Osteoblast (primary cell): ENCODE measurements at regions not wholly inside any gene's neighbourhood (a gene's known extent, or its start where the extent isn't known, plus 50 kb on each side); places are given as distances from the start of the nearest gene placed in this dataset.

Source experiments
- DNase-seq: peaks from one replicate; pipeline ENCODE4 v3.0.0; 2011; ENCODE audit warnings: low spot score, mixed read lengths; ENCODE audit not compliant: insufficient read length; ENCODE audit errors: missing footprints
- H2AFZ ChIP-seq: 2 replicates; pipeline ENCODE4 v1.6.0; 2011; ENCODE audit warnings: mild to moderate bottlenecking, low read length
- H3K27ac ChIP-seq: 2 replicates; pipeline ENCODE4 v1.5.1; 2011; ENCODE audit warnings: mild to moderate bottlenecking, low read depth, low read length, moderate library complexity
- H3K27me3 ChIP-seq: 2 replicates; pipeline ENCODE4 v1.6.0; 2012; ENCODE audit warnings: mild to moderate bottlenecking, control low read depth, inconsistent platforms, low read length, moderate library complexity; ENCODE audit not compliant: insufficient read depth
- H3K36me3 ChIP-seq: 2 replicates; pipeline ENCODE4 v1.5.1; 2011; ENCODE audit warnings: mild to moderate bottlenecking, low read length, control low read depth, moderate library complexity; ENCODE audit not compliant: insufficient read depth
- H3K4me1 ChIP-seq: 2 replicates; pipeline ENCODE4 v1.5.1; 2011; ENCODE audit warnings: mild to moderate bottlenecking, low read length, control low read depth, moderate library complexity; ENCODE audit not compliant: insufficient read depth
- H3K4me2 ChIP-seq: 2 replicates; pipeline ENCODE4 v1.6.0; 2011; ENCODE audit warnings: mild to moderate bottlenecking, low read length; ENCODE audit not compliant: insufficient read depth
- H3K4me3 ChIP-seq: fragments of 200-600 bp; sonication (generic); 3 replicates; pipeline ENCODE4 v1.5.1; 2012; ENCODE audit warnings: mild to moderate bottlenecking, low read length, inconsistent platforms; ENCODE audit not compliant: insufficient read depth
- H3K79me2 ChIP-seq: 2 replicates; pipeline ENCODE4 v1.6.0; 2012; ENCODE audit warnings: mild to moderate bottlenecking, low read length, control low read depth, inconsistent platforms; ENCODE audit not compliant: insufficient read depth
- H3K9me3 ChIP-seq: 2 replicates; pipeline ENCODE4 v1.5.1; 2011; ENCODE audit warnings: low read depth, low read length, control low read depth
- H4K20me1 ChIP-seq: 2 replicates; pipeline ENCODE4 v1.6.0; 2012; ENCODE audit warnings: mild to moderate bottlenecking, low read length, control low read depth; ENCODE audit not compliant: insufficient read depth
- CTCF ChIP-seq: IDR thresholded peaks from 2 replicates; pipeline ENCODE4 v1.5.1; 2011; ENCODE audit warnings: mild to moderate bottlenecking, low read depth, low read length, moderate library complexity; ENCODE audit errors: extremely low read depth

DNA sequence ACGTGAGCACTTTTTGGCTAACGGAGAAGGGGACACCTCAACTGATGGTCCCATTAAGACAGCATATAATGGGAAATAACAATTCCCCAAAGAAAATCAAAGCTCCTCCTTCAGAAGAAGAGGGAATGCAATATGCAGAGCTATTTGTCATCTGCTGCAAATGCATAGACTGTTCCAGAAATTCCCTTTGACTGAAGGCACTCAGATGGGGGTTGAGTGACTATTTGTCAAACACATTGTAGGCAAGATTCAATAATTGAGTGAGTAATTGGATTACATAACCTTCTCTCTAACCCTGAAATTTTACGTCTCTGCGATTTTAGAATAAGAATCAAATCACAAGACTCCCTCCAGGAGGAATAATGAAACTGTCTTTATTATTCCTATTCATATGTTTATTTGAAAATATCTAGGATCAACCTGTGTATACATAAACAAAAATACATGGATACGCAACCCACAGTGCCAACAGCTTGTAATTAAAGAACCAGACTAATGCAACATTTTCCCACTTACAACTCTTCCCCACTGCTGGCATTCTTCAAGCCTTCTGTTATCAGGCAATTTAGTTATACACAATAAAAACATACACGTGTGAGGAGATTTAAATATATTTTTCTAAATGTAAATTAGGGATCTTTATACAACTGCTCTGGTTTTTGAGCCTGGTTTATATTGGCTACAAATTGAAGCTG is 256.6 kb downstream of the GBA3 start:
- Histone ChIP-seq H3K4me3 (no peak overlapping the region), H3K9me3 (no peaks in the 10 kb centered on the region), H3K27ac (no peak overlapping the region), H3K79me2 (no peaks in the 10 kb centered on the region), H3K4me2 (no peak overlapping the region), H3K4me1 (no peaks in the 10 kb centered on the region), H3K36me3 (no peaks in the 10 kb centered on the region), H4K20me1 (no peaks in the 10 kb centered on the region), H3K27me3 (no peaks in the 10 kb centered on the region), H2AFZ (no peak overlapping the region)
- no peak for TF ChIP-seq CTCF
- DNase-seq: no peak

DNA sequence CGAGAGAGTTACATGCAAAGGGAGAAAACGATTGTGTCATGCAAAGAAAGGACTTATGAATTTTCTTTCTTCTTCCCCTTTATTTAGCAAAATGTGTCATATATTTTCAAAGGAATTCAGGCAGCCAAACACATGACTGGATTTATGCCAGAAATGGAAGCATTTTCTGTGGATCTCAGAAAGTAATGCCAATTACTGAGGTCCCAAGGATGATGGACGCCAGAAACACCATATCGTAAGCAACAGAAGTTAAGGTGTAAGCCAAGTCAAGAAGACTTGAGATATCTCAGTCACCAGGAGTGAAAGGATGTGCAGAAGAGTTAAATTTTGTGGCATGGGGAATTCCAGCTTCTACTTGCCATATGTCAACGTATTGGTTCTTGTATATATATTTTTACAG is 255.1 kb downstream of the GBA3 start:
- Histone ChIP-seq H3K4me3 (no peak overlapping the region), H3K79me2 (no peaks in the 10 kb centered on the region), H3K4me1 (no peaks in the 10 kb centered on the region), H4K20me1 (no peaks in the 10 kb centered on the region), H3K9me3 (no peaks in the 10 kb centered on the region), H3K27ac (no peak overlapping the region), H3K27me3 (no peaks in the 10 kb centered on the region), H3K4me2 (no peak overlapping the region), H2AFZ (no peak overlapping the region), H3K36me3 (no peaks in the 10 kb centered on the region)
- no peak for DNase-seq
- no peak for TF ChIP-seq CTCF

- no peaks in the 10 kb centered on the region for H3K79me2 ChIP-seq
- H3K36me3 ChIP-seq: no peaks in the 10 kb centered on the region
- H3K9me3 ChIP-seq: no peaks in the 10 kb centered on the region
- H3K27me3 ChIP-seq: no peaks in the 10 kb centered on the region
- no peak overlapping the region for H2AFZ ChIP-seq
- no peaks in the 10 kb centered on the region for H4K20me1 ChIP-seq
- no peaks in the 10 kb centered on the region for H3K4me1 ChIP-seq
- no peak overlapping the region for H3K27ac ChIP-seq
- no peak for DNase-seq
- H3K4me3 ChIP-seq: no peak overlapping the region
- no peak for TF ChIP-seq CTCF
- H3K4me2 ChIP-seq: no peak overlapping the region
Measured at GRCh38 chr4:22942920-22943559, 250.3 kb downstream of the GBA3 start.

GRCh38 chr4:22941688-22942375 is 249.1 kb downstream of the GBA3 start:
- TF ChIP-seq CTCF: no peak
- Histone ChIP-seq H3K4me3 (no peak overlapping the region), H3K9me3 (no peaks in the 10 kb centered on the region), H3K27ac (no peak overlapping the region), H3K79me2 (no peaks in the 10 kb centered on the region), H2AFZ (no peak overlapping the region), H4K20me1 (no peaks in the 10 kb centered on the region), H3K4me1 (no peaks in the 10 kb centered on the region), H3K4me2 (no peak overlapping the region), H3K27me3 (no peaks in the 10 kb centered on the region), H3K36me3 (no peaks in the 10 kb centered on the region)
- no peak for DNase-seq
